ENCODE measurements at regions not wholly inside any gene's neighbourhood (a gene's known extent, or its start where the extent isn't known, plus 50 kb on each side); places are given as distances from the start of the nearest gene placed in this dataset.
"Not testable (repeated sequence)": the region's sequence is repeated elsewhere in the genome, so short reads cannot be mapped to it uniquely, and the experiment has no call there.

GRCh38 chr3:145355206-145355605 lies 805.8 kb downstream of the PLOD2 start:
- DNase-seq: no peak

- DNase-seq: no peak
Observed at GRCh38 chr3:145357453-145357852, 803.5 kb downstream of the PLOD2 start.

GRCh38 chr3:145359040-145359439 lies 801.9 kb downstream of the PLOD2 start:
- DNase-seq: no peak

- DNase-seq: no peak
Observed at GRCh38 chr3:145368748-145369147, 792.2 kb downstream of the PLOD2 start.

- DNase-seq: no peak
Observed at GRCh38 chr3:145370870-145371269, 790.1 kb downstream of the PLOD2 start.

- no peak for DNase-seq
Observed at GRCh38 chr3:145377301-145377700, 783.7 kb downstream of the PLOD2 start.

- no peak for DNase-seq
Observed at GRCh38 chr3:145383416-145383815, 777.6 kb downstream of the PLOD2 start.

- no peak for DNase-seq
Observed at GRCh38 chr3:145384307-145384706, 776.7 kb downstream of the PLOD2 start.

- no peak for DNase-seq
Observed at GRCh38 chr3:145387211-145387610, 773.8 kb downstream of the PLOD2 start.

GRCh38 chr3:145395421-145395820 lies 765.6 kb downstream of the PLOD2 start:
- DNase-seq: no peak

GRCh38 chr3:145411605-145412004 lies 749.4 kb downstream of the PLOD2 start:
- no peak for DNase-seq

- DNase-seq: no peak
Observed at GRCh38 chr3:145417678-145418077, 743.3 kb downstream of the PLOD2 start.

- no peak for DNase-seq
Observed at GRCh38 chr3:145422556-145422955, 738.4 kb downstream of the PLOD2 start.

- DNase-seq: no peak
Observed at GRCh38 chr3:145427355-145427754, 733.6 kb downstream of the PLOD2 start.

GRCh38 chr3:145429546-145429945 lies 731.4 kb downstream of the PLOD2 start:
- no peak for DNase-seq

GRCh38 chr3:145448436-145448835 lies 712.5 kb downstream of the PLOD2 start:
- no peak for DNase-seq

GRCh38 chr3:145450018-145450682 lies 710.8 kb downstream of the PLOD2 start:
- no peak for DNase-seq

GRCh38 chr3:145457825-145458552 lies 703.0 kb downstream of the PLOD2 start:
- no peak for DNase-seq

- DNase-seq: not testable (repeated sequence)
Observed at GRCh38 chr3:145459681-145460080, 701.3 kb downstream of the PLOD2 start.

GRCh38 chr3:145471976-145472375 lies 689.0 kb downstream of the PLOD2 start:
- DNase-seq: no peak

GRCh38 chr3:145482735-145483134 lies 678.2 kb downstream of the PLOD2 start:
- not testable (repeated sequence) for DNase-seq

- DNase-seq: no peak
Observed at GRCh38 chr3:145483992-145484391, 677.0 kb downstream of the PLOD2 start.

- no peak for DNase-seq
Observed at GRCh38 chr3:145489011-145489410, 672.0 kb downstream of the PLOD2 start.

All from activated gamma-delta T cell (primary cell).